Stimulated activated CD4-positive, alpha-beta T cell treated with anti-CD3 and anti-CD28 coated beads, Interleukin-4, amount 100 ng/mL, for 4 hours (primary cell): ENCODE measurements at regions not wholly inside any gene's neighbourhood (a gene's known extent, or its start where the extent isn't known, plus 50 kb on each side); places are given as distances from the start of the nearest gene placed in this dataset.

Experiments
- DNase-seq, 2 experiments: peaks; one replicate each; pipeline ENCODE4 v3.0.0-alpha.2; 2020

GRCh38 chr5:158644301-158644700, 455.4 kb downstream of the EBF1 start:
- no peak for DNase-seq

GRCh38 chr5:158643840-158644239, 455.9 kb downstream of the EBF1 start:
- no peak for DNase-seq

- DNase-seq: no peak
These were observed 456.8 kb downstream of the EBF1 start for GRCh38 chr5:158642879-158643278.

- DNase-seq: no peak
These were observed 458.7 kb downstream of the EBF1 start for GRCh38 chr5:158641016-158641415.

- no peak for DNase-seq
These were observed 459.1 kb downstream of the EBF1 start for GRCh38 chr5:158640593-158640980.

- no peak for DNase-seq
These were observed 459.7 kb downstream of the EBF1 start for GRCh38 chr5:158639881-158640592.

GRCh38 chr5:158638396-158638795, 461.3 kb downstream of the EBF1 start:
- DNase-seq: no peak

GRCh38 chr5:158637039-158637438, 462.7 kb downstream of the EBF1 start:
- DNase-seq: no peak

- DNase-seq: no peak
These were observed 464.2 kb downstream of the EBF1 start for GRCh38 chr5:158635565-158635964.

GRCh38 chr5:158634714-158635113, 465.0 kb downstream of the EBF1 start:
- DNase-seq: no peak

- no peak for DNase-seq
These were observed 470.0 kb downstream of the EBF1 start for GRCh38 chr5:158629591-158630312.

- no peak for DNase-seq
These were observed 473.0 kb downstream of the EBF1 start for GRCh38 chr5:158626718-158627117.

GRCh38 chr5:158623971-158624370, 475.7 kb downstream of the EBF1 start:
- no peak for DNase-seq

- DNase-seq: no peak
These were observed 478.3 kb downstream of the EBF1 start for GRCh38 chr5:158621391-158621790.

GRCh38 chr5:158619083-158619788, 480.5 kb downstream of the EBF1 start:
- DNase-seq: no peak

GRCh38 chr5:158618256-158618655, 481.5 kb downstream of the EBF1 start:
- DNase-seq: no peak

- DNase-seq: no peak
These were observed 483.0 kb downstream of the EBF1 start for GRCh38 chr5:158616707-158617106.

- DNase-seq: no peak
These were observed 484.8 kb downstream of the EBF1 start for GRCh38 chr5:158614951-158615350.

- DNase-seq: no peak
These were observed 488.1 kb downstream of the EBF1 start for GRCh38 chr5:158611581-158611980.

- DNase-seq: no peak
These were observed 489.7 kb downstream of the EBF1 start for GRCh38 chr5:158610051-158610415.

GRCh38 chr5:158609333-158610050, 490.2 kb downstream of the EBF1 start:
- no peak for DNase-seq

GRCh38 chr5:158607088-158607487, 492.6 kb downstream of the EBF1 start:
- DNase-seq: no peak

- DNase-seq: no peak
These were observed 493.5 kb downstream of the EBF1 start for GRCh38 chr5:158606233-158606632.
